Thyroid gland (tissue), 4 donors: ENCODE measurements at regions not wholly inside any gene's neighbourhood (a gene's known extent, or its start where the extent isn't known, plus 50 kb on each side); places are given as distances from the start of the nearest gene placed in this dataset.

ENCODE experiments used
- CTCF ChIP-seq, 6 experiments: fragments of 200-600 bp in 3 of 6; fragments of 450-650 bp in 3 of 6; sonication (generic) in 3 of 6; IDR thresholded peaks; one replicate each; pipeline ENCODE4 v1.5.1; 2016 to 2019; ENCODE audit warnings: antibody characterized with exemption in 6 of 6, mild to moderate bottlenecking in 2 of 6, inconsistent platforms in 1 of 6, moderate library complexity in 1 of 6
- POLR2A ChIP-seq, 2 donors: fragments of 450-650 bp; IDR thresholded peaks; one replicate each; pipeline ENCODE4 v1.6.1; 2017; ENCODE audit warnings: antibody characterized with exemption in 2 of 2, mild to moderate bottlenecking in 2 of 2, moderate library complexity in 1 of 2

- TF ChIP-seq CTCF (IDR thresholded peaks at IDR 0.05): no peak
- TF ChIP-seq POLR2A (IDR thresholded peaks at IDR 0.05): no peak
Observed at GRCh38 chr2:223269386-223269785, 217.4 kb downstream of the KCNE4 start.
